ENCODE measurements at regions not wholly inside any gene's neighbourhood (a gene's known extent, or its start where the extent isn't known, plus 50 kb on each side); places are given as distances from the start of the nearest gene placed in this dataset.

DNA sequence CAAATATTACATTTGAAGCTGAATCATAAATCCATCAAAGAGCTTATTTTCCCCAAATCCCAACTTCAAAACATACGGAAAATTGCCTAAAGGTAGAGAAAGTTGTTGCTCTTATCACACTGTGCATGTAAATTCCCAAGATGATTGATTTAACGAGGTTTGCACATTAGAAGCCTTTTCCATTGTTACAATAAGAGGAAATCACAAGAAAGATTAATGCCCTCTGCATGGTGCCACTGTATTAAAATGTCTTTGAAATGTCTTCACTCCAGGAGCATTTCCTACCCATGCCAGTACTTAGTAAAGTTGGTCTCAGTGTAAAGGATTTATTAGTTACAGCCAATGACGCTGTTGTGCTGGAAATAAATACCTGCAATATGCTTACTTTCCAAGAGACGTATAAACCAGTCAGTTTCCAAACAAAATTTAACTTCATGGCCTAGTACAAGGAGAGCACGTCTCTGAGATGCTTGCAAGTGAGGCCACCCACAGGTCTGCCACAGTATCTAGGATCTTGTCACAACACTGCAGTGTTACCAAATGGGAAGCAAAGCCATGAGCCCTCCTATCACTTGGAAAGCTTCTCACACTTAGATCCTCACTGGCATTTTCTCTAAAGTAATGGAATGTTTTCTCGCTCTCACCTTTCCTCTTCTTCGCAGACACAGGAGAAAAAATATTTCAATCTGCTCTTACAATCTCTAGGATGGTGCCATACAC is 112.4 kb downstream of the CETN3 start:
- Mint-ChIP-seq H3K27me3 (peaks cover 11% of the 10 kb centered on the region), H3K4me1 (no peaks in the 10 kb centered on the region), H3K27ac (no peak overlapping the region), H3K9me3 (no peaks in the 10 kb centered on the region), H3K4me3 (no peak overlapping the region)
- no peak for DNase-seq
- no peak for ATAC-seq

DNA sequence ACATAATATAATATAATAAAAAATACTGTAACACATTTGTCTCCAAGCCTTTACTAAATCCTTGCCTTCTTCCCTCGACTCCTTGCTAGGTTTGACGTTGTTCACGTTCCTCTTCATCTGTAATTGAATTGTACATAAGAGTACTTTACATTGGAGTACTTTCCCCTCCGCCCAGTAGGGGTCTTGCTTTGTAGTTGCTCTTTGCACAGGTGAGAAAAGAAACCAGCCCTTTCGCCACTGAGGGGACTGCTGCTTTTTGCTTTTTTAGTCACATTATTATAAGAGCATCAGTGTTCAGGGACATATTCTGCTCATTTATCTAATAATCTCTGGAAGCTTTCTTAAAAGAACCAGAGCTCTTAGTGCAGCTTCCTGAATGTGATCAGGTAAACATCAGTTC is 115.0 kb downstream of the CETN3 start:
- Mint-ChIP-seq H3K4me1 (no peaks in the 10 kb centered on the region), H3K9me3 (no peaks in the 10 kb centered on the region), H3K27me3 (peaks cover 19% of the 10 kb centered on the region), H3K4me3 (no peak overlapping the region), H3K27ac (no peak overlapping the region)
- ATAC-seq (no peak), DNase-seq (no peak)

DNA sequence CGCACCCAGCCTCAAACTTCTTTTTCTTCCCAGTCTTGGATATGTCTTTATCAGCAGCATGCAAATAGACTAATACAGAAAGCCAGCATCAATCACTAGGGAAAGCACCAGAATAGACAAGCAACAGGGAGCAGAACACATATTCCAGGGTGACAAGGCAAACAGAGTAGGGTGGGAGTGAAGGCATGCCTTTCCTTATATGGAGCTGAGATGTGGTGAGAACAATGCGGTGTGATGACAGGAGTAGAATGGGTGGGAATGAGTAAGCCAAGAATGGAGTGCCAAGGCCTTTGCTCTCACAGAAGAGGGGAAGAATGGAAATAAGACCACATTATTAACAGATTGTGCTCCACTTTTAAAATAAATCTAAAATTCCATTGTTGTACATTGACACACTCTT is 115.6 kb downstream of the CETN3 start:
- no peak overlapping the region for H3K27ac Mint-ChIP-seq
- H3K27me3 Mint-ChIP-seq = peaks cover 19% of the 10 kb centered on the region
- H3K4me3 Mint-ChIP-seq = no peak overlapping the region
- ATAC-seq (no peak), DNase-seq (no peak)
- no peaks in the 10 kb centered on the region for H3K9me3 Mint-ChIP-seq
- no peaks in the 10 kb centered on the region for H3K4me1 Mint-ChIP-seq

DNA sequence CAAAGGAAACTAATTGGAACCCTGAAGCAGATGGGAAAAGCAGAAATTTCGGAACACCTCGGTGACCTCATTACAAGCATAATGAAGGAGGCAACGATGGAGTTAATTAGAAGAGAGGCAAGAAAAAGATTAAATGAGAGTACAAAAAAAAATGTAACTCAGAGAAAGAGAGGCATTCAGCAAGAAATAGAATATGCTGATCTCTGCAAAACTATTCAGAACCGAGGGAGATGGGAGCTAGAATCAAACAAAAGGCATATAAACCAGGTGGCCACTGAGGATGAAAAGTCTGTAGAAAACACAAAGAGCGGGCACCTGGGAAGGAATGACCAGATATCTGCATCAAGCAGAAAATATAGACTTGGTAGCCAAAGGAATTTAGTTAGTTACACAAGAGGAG is 118.9 kb downstream of the CETN3 start:
- H3K9me3 Mint-ChIP-seq = no peaks in the 10 kb centered on the region
- H3K4me3 Mint-ChIP-seq = no peak overlapping the region
- DNase-seq (no peak), ATAC-seq (no peak)
- H3K27me3 Mint-ChIP-seq = peaks cover 19% of the 10 kb centered on the region
- no peaks in the 10 kb centered on the region for H3K4me1 Mint-ChIP-seq
- no peak overlapping the region for H3K27ac Mint-ChIP-seq

DNA sequence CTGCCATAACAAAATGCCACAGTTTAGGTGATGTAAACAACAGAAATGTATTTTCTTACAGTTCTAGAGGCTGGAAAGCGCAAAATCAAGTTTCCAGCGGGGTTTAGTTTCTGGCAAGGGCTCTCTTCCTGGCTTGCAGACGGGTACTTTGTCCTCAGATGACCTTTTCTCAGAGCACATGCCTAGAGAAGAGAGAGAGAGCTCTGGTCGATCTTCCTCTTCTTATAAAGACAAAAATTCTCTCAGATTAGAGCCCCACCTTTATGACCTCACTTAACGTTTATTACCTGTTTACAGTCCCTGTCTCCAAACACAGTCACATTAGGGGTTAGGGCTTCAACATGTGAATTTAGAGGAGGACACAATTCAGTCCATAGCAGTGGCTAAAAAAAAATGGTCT is 119.7 kb downstream of the CETN3 start:
- peaks cover 19% of the 10 kb centered on the region for H3K27me3 Mint-ChIP-seq
- no peak for ATAC-seq
- DNase-seq = no peak
- no peaks in the 10 kb centered on the region for H3K9me3 Mint-ChIP-seq
- H3K27ac Mint-ChIP-seq = no peak overlapping the region
- H3K4me1 Mint-ChIP-seq = no peaks in the 10 kb centered on the region
- H3K4me3 Mint-ChIP-seq = no peak overlapping the region

DNA sequence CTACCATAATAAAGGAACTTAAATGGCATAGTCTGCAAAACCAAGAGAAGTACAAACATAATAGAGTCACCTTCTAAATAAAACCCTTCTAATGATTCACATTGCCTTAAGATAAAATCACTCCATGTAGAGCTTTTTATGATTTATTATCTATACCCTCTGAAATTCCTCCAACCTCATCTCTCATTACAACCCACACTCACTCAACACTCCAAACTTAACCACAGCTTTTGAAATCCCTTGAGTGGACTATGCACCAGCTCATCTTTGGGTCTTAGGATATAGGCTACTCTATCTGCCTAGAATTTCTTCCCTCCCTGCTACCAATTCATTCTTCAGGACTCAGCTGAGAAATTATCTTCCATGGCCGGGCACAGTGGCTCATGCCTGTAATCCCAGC is 122.5 kb downstream of the CETN3 start:
- no peak overlapping the region for H3K4me3 Mint-ChIP-seq
- DNase-seq = no peak
- H3K27me3 Mint-ChIP-seq = peaks cover 16% of the 10 kb centered on the region
- no peak for ATAC-seq
- H3K27ac Mint-ChIP-seq = no peak overlapping the region
- no peaks in the 10 kb centered on the region for H3K4me1 Mint-ChIP-seq
- peaks cover 0 to 5% of the 10 kb centered on the region in 2 donors for H3K9me3 Mint-ChIP-seq

DNA sequence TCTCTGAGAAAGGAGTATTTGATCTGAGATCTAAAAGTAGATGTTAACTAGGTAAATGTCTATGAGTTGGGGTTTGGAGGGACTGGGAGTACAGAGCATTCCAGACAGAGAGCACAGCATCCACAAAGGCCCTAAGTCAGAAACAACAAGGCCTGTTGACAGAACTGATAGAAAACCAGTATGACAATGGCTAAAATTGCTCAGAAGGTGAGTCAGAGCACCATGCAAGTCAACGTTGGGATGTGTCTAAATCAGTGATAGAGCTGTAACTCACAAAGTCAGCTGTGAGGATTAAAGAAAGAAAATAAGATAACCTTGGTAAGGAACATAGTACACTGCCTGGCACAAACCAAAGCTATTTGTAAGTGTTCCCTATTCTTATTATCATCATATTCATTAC is 124.0 kb downstream of the CETN3 start:
- Mint-ChIP-seq H3K4me3 (no peak overlapping the region), H3K27me3 (peaks cover 17% of the 10 kb centered on the region), H3K4me1 (no peaks in the 10 kb centered on the region), H3K9me3 (peaks cover 0 to 5% of the 10 kb centered on the region in 2 donors), H3K27ac (no peak overlapping the region)
- no peak for ATAC-seq
- no peak for DNase-seq

DNA sequence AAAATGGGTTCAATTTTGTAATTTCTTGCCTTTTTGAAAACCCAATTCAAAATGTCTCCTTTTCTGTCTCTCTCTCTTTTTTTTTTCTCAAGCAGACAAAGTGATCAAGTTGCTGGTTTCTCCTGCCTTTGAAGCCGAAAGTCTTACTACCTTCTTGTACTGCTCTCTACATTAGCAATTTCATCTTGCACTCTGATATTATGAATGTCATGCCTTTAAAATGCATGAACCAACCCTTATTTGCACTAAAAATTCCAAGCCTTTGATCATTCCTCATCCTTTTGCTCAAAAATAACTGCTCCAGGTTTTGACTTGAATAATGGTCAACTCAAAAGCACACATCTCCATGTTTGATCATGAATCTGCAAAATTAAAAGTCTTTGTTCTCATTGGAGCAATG is 125.2 kb downstream of the CETN3 start:
- DNase-seq = no peak
- no peaks in the 10 kb centered on the region for H3K4me1 Mint-ChIP-seq
- peaks cover 14% of the 10 kb centered on the region for H3K27me3 Mint-ChIP-seq
- H3K4me3 Mint-ChIP-seq = no peak overlapping the region
- H3K9me3 Mint-ChIP-seq = peaks cover 0 to 5% of the 10 kb centered on the region in 2 donors
- ATAC-seq = no peak
- H3K27ac Mint-ChIP-seq = no peak overlapping the region

DNA sequence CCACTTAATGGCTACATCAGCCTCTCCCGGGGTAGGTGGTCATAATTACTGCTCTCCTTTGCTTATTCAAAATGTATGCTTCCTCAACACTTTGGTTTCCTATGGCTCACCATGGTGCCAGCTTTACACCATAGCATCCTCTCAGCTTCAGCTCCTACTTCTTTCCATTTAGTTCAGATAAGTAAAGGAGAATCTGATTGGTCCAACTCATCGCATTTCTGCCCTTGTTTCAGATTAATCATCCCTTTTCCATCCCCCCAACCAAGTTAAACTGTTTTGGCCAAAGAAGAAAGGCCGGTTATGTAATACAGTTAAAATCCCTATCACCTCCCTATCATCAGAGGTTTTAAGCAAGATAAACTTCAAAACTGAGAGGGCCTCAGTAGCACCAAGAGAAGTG is 130.5 kb downstream of the CETN3 start:
- no peak overlapping the region for H3K27ac Mint-ChIP-seq
- ATAC-seq (no peak), DNase-seq (no peak)
- peaks cover 0 to 5% of the 10 kb centered on the region in 2 donors for H3K9me3 Mint-ChIP-seq
- H3K4me3 Mint-ChIP-seq = no peak overlapping the region
- H3K4me1 Mint-ChIP-seq = no peaks in the 10 kb centered on the region
- H3K27me3 Mint-ChIP-seq = peaks cover 21% of the 10 kb centered on the region

DNA sequence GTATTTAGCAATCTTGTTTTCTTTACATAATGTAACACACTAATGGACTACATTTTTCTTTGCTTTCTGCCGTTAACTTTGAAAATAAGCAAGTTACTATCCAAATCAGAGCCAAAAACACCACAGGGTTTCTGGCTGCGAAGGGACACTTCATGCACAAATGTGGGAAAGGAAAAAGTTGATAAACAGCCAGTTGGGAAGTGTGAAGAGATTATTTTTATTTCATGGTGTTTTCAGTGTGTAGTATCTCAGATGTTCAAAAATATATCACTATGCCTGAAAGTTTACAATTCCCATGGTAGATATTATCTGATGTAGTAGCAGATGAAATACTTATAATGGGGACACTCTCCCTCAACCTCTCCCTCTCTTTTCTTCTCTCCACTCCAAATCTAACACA is 135.3 kb downstream of the CETN3 start:
- ATAC-seq (no peak), DNase-seq (no peak)
- no peak overlapping the region for H3K27ac Mint-ChIP-seq
- H3K9me3 Mint-ChIP-seq = no peaks in the 10 kb centered on the region
- no peaks in the 10 kb centered on the region for H3K4me1 Mint-ChIP-seq
- no peak overlapping the region for H3K4me3 Mint-ChIP-seq
- peaks cover 15% of the 10 kb centered on the region for H3K27me3 Mint-ChIP-seq

DNA sequence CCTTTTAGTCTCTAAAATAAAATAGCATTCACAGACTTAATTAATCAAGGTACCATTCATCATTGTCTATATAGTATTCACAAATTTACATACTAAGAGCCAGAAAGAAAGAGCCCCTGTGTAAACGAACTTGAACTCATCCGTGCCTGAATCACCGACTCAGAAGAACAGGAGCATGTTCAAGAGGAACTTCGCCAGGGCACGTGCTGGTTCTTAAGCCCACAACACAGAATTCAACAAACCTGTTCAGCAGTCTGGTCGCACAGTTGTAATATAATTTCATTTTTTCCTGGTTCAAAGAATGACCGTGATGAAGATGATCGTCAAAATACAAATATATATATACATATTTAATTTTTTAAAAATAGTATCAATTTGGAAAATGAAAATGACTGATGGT is 141.9 kb downstream of the CETN3 start:
- DNase-seq (no peak), ATAC-seq (no peak)
- Mint-ChIP-seq H3K4me3 (no peak overlapping the region), H3K27me3 (peaks cover 6% of the 10 kb centered on the region), H3K4me1 (no peaks in the 10 kb centered on the region), H3K9me3 (no peaks in the 10 kb centered on the region), H3K27ac (no peak overlapping the region)

DNA sequence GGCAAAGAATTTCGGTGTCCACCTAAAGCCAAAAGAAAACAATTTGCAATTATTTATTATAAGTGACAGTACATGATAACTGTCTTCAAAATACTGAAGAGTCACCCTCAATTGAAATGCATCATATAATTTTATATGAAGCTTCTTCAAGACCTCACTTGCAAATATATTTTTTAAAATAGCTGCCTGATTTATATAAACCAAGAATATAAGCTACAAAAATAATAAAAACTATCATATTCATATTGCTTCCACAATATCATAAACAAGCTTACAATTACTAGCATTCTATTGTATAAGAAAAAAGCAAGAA is 144.1 kb downstream of the CETN3 start:
- Mint-ChIP-seq H3K27me3 (no peaks in the 10 kb centered on the region), H3K4me1 (no peaks in the 10 kb centered on the region), H3K9me3 (no peaks in the 10 kb centered on the region), H3K27ac (no peak overlapping the region), H3K4me3 (no peak overlapping the region)
- ATAC-seq = no peak
- no peak for DNase-seq

DNA sequence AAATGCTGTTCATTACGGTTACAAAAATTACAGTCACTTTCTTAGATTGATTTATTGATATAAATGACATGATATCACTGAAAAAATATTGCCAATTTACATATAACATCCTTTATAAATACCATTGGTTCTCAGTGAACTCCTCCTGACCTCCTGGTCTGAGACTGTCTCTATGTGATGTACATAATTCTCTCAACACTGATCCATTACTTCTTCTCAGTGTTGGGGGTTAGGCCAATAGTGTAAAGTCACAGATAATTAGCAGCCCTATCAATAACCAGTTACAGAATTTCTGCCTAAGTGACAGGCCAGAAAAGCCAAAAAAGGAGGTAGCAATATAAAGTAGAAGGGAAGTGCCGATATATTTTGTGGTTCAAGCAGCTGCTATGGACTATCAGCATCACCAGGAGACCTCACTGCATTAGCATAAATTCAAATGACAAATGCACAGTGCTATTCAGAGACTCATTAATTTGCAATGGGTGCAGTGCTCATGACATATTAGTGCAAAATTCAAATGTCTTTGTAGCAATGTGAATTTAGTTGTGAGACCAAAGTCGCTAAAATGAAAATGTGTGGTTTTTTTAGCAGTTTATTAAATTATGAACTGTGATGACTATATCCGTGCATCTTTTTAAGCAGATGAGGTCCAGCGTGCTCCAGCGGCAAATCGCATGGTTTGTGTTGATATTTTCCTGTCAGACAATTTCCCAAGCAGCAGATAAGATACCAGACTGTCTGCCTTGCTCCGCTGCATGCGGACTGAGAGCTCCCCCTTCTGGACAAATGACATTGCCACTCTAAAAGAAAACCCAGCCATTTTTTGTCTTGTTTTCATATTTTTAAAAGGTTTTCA is 144.6 kb downstream of the CETN3 start:
- ATAC-seq (peak; percentile 68), DNase-seq (peak; percentile 30 to 42)
- Mint-ChIP-seq H3K4me3 (no peak overlapping the region), H3K9me3 (no peaks in the 10 kb centered on the region), H3K27me3 (no peaks in the 10 kb centered on the region), H3K27ac (no peak overlapping the region), H3K4me1 (no peaks in the 10 kb centered on the region)

DNA sequence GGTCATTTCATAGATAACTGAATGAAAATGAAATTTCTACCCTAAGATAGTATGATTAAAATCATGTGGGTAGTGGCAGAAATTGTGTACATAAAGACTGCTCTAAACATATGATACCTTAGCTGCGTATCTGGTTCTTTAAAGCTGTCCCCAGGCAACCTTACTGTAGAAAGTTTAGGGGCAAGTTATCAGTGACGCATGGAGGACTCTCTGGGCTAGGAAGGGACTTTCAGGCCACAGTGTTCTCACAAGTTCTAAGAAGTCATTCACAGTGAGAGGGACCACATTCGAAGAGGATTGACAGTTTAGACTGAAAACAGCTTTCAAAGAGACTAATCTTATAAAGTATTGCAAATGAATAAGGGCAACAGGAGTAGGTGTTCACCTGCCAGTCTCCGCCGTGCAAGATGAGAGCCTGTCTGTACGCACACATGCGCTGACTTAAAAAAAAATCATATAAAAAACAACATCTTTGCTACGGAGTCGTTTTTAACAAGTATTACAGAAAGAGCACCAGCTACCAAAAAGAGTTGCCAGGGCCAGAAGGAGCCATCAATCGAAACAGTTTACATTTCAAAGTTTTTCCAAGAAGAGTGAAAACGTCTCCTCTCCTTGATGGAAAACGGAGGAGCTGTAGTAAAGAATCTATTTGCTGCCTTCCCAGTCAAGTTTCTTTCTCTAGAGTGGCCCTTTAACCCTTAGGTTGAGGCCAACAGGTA is 146.3 kb downstream of the CETN3 start:
- no peaks in the 10 kb centered on the region for H3K4me1 Mint-ChIP-seq

DNA sequence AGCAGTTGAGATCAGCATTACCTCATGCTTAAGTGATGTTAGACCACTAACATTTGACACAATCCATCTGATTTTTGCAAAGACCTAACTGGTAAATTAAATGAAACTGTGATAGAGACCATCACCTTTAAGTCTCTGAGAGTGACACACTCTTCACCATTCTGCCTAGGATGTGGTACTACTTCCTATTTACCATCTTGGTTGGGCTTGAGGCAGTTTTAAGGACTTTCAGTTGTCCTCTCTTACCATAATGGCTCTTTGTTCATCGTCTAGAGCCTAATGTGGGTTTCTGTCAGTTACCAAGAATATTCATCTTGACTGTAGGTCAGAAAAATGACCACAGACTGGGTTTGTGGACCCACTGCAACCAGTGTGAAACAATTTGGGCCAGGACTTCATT is 158.1 kb downstream of the CETN3 start:
- H3K27ac Mint-ChIP-seq = no peak overlapping the region
- H3K4me3 Mint-ChIP-seq = no peak overlapping the region
- H3K9me3 Mint-ChIP-seq = no peaks in the 10 kb centered on the region
- ATAC-seq (no peak), DNase-seq (no peak)
- no peaks in the 10 kb centered on the region for H3K4me1 Mint-ChIP-seq
- H3K27me3 Mint-ChIP-seq = no peaks in the 10 kb centered on the region

More for the DNA sequence above, 146.3 kb downstream of the CETN3 start:
- no peak for ATAC-seq
- DNase-seq = no peak
- H3K27me3 Mint-ChIP-seq = no peaks in the 10 kb centered on the region
- no peak overlapping the region for H3K27ac Mint-ChIP-seq
- no peaks in the 10 kb centered on the region for H3K9me3 Mint-ChIP-seq
- no peak overlapping the region for H3K4me3 Mint-ChIP-seq

DNA sequence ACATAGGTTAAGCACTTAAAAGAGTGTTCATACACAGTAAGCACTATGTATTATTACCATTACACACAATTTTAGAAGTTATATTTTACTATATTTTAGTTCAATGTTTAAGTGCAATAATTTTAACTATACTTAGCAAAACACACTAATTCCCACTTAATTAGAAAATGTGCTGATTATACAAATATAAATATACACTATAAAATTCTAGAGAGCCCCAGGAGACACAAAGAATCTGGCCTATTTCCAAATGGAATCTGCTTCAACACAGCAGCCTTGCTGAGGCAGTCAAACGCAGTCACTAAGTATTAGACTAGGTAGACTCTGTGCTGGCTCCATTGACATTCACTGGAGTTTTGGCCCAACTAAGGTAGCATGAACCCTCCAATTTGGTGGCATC is 160.9 kb downstream of the CETN3 start:
- Mint-ChIP-seq H3K9me3 (no peaks in the 10 kb centered on the region), H3K27ac (no peak overlapping the region), H3K27me3 (no peaks in the 10 kb centered on the region)

More for the DNA sequence above, 160.9 kb downstream of the CETN3 start:
- no peak overlapping the region for H3K4me3 Mint-ChIP-seq
- no peak for ATAC-seq
- DNase-seq = no peak
- no peaks in the 10 kb centered on the region for H3K4me1 Mint-ChIP-seq

Data from stimulated activated naive CD8-positive, alpha-beta T cell treated with anti-CD3 and anti-CD28 coated beads, Interleukin-15, amount 100 ng/mL, for 72 hours (primary cell).